GM21360 (cell line): ENCODE measurements at regions not wholly inside any gene's neighbourhood (a gene's known extent, or its start where the extent isn't known, plus 50 kb on each side); places are given as distances from the start of the nearest gene placed in this dataset.
"Not testable (repeated sequence)": the region's sequence is repeated elsewhere in the genome, so short reads cannot be mapped to it uniquely, and the experiment has no call there.

Experiments used
- ATAC-seq: cut with Tn5 transposase; IDR thresholded peaks from one replicate; pipeline ENCODE4 v1.9.1; 2021; ENCODE audit warnings: mild to moderate bottlenecking, moderate library complexity; ENCODE audit not compliant: unreplicated experiment

DNA sequence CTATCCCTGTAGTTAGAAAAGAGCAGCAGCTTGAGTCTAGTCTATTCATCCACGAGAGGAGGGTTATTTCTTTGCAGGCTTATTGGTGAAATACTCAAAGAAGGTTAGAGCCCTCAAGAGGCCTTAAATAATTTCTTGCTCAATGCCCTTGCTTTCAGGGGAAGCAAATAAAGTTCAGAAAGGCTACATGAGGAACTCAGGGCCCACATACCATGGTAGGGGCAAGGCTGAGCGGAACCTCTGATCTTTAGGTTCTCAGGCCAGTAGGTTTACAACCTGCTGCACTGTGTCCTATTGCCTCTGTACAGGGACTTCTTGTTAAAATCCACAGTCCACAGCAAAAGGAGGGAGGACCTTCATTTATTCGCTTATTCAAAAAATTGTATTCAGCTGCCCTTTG lies 101.7 kb downstream of the ADAMTS15 start:
- ATAC-seq: no peak

DNA sequence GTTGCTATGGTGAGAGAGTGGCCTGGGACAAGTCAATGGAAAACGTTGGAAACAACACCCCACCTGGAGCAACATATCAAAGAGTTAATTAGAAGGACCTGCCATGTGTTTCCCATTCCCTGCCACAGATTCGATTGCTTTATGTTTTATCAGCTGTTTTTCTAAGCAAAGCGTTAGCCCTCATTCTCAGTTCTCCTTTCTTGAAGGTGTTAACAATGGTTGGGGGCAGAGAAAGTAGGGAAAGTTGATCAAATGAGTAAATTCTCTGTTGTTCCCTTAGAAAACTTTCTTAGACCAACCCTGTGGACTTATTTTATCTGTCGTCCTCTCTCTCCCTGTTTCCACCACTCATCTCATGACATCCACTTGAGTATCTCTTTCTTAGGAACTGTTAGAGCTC lies 102.5 kb downstream of the ADAMTS15 start:
- no peak for ATAC-seq

DNA sequence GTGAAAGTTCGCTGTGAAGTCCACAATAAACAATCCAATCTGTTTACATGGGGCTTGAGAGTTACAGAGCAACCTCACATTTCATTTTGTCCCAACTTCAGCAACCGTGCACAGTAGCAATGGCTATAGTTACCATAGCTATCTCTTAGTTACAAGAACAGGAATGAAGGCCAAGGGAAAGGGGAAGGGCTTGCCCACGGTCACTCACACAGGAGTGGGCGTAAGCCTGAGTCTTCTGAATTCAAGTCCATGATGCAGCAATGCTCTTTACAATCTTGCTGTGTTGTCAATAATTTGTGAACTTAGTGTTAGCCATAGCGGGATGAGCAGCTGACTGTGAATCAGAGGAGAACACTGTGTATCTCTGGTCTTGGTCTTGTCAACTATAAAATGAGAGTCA lies 102.9 kb downstream of the ADAMTS15 start:
- no peak for ATAC-seq

DNA sequence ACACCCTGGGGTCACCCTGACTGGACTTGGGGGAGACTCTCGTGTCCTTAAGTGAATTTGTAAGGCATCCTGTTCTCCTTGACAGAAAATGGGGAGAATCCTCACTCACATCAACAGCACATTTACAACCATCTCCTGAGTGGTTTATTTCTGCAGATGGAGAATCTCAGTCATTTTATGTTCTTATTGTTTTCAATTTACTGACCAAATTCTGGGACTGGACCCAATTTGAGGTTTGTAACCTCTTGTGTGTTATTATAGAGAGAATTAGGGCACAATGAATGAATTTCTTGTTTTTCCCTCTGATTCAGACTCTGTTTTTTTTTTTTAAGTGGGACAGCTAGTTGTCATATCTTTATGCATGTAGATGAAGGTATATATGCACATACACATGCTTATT lies 104.9 kb downstream of the ADAMTS15 start:
- no peak for ATAC-seq

DNA sequence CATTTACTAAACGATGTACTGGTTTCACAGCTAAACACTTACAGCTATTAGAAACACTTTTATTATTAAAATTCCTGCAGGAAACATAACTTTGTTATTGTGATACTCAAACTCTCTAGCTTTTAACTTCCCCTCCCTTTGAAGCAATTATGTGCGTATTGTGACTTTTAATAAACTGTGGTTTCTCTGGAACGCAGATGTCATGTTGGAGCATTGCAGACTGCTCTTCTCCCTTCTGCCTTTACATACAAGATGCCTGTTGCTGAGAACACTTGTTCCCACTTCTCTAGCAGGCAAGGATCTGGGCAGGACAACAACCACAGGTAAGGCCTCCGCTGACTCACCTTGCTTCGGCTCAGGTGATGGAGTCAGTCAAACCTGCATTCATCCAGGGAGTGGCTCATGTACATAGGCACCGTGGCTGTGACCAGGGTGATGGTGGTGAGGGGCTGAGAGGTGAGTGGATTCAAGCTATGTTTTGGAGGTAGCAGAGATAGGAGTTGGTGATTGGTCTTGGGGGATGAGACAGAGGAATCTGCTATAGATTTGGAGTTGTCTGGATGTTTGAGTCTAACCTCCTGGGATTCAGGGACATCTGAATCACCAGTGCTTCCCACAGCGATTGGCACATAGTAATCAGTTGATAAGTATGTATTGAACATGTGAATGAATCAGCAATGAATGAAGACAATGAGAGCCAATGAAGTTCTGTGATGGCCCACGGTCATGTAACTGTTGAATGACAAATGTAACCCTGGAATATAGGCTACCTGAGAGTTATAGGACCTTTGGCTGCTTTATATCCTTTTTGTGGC lies 106.0 kb downstream of the ADAMTS15 start:
- no peak for ATAC-seq

DNA sequence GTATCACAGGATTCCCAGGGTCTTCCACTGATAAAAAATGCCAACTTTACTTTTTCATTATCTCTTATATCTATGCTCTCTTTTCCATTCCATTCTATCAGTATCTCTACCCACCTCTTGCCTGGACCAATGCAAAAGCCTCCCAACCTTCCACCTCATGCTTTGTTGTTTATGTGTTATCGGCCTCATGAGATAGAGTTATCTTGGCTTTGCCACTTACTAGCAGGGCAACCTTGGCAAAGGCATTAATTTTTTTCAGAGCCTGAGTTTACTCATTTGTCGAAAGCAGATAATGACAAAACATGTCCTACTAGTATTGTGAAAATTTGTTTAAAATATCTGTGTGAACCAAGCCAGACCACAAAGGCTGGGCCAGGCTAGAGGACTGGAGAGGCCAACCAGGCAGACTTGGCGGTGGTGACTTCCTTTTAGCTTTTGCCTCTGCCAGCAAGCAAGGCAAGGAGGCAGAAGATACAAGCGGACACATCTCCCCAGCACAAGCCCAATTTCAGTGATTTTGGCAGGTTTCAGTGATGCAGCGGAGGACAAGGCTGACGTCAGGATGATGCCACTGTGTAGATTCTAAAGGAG lies 106.9 kb downstream of the ADAMTS15 start:
- no peak for ATAC-seq

DNA sequence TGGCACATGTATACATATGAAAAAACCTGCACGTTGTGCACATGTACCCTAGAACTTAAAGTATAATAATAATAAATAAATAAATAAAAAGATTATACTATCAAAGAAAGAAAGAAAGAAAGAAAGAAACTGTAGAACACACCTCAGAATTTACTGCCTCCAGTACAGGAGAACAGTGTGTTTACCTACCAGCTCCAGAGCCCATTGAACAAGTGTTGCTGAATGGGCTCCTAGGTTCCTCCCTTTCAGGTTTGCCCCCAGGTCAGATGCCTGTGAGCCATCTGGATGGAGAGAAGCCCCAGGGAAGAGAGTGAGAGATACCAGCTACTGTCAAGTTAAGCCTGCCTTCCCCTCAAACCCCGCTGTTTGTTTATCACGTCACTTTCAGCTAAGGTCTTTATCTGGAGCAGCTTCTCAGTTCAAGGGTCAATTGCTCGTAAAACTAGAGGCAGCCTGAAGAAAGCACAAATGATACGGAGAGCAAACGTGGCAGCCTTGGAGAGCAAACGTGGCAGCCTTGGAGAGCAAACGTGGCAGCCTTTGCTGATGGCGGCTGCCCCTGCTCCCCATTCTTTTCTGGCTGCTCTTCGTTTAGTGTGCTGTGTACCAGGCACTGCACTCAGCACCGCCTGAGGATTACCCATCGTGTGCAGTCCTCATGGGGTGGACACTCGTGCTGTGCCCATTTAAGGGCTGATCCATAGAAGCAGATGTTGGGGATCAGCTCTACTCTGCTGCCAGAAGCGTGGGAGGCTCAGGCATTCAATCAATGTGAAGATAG lies 111.7 kb downstream of the ADAMTS15 start:
- no peak for ATAC-seq

DNA sequence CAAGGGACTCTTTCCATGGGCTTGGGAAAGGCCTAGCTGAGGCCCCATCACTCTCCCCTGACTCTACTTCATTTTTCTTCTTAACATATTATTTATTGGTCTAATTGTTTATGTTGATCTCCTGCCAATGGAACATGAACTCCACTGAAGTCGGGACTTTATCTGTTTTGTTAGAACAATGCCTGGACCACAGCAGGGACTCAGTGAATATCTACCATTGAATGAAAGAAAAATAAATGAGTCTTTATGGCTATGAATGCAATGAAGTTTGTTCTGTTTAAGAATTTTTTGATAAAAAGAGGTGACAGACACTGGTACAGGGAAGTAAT lies 112.3 kb downstream of the ADAMTS15 start:
- ATAC-seq: no peak

DNA sequence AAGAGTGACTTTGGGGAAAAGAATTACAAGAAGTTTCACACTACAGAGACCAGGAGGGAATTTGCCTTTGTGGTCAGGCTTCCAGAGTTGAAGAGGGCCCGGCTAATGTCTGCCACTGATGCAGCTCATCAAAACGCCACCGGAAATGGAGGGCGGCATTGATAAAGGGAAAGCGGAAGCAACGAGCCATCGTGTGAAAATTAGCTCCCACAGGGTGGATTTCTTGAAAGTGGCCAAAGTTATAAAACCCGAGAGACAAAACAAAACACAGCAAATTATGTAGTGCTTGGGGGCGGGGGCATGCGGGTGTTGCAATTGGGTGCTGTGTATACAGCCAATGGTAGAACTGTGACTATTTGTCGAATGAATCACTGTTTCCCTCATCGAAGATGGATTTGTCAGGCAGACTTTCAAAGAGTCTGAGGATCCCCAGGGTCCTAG lies 113.0 kb downstream of the ADAMTS15 start:
- no peak for ATAC-seq

DNA sequence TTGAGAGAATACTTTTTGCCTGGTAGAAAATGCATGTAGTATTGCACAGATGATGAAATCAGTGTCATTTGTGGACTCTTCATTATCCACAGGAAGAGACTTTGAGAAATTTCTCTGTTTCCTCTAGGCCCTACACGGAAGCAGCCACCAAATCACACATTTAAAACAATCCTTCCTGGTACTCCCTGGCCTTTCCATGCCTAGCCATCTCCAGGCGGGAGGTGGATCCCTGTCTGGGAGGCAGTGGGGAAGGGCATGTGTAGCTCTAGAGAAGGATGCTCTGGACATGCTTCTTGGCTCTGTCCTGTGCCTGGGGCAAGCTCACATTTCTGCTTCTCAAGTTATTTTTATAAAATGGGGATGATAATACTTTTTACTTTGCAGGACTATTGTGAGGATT lies 114.1 kb downstream of the ADAMTS15 start:
- ATAC-seq: no peak

DNA sequence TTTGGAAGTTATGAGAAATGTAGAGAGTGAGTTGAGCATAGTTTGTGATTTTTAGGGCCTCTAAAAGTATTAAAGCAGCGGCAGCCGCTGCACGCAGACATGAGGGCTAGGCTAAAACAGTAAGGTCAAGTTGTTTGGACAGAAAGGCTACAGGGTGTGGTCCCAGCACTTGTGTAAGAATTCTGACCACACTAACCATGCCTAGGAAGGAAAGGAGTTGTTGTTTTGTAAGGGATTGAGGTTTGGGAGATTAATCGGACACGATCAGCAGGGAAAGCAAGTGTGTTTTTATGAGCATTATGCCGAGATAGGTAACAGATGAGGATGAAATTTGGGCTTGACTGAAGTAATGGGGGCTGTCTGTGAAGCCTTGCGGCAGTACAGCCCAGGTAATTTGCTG lies 117.9 kb downstream of the ADAMTS15 start:
- ATAC-seq: not testable (repeated sequence)

DNA sequence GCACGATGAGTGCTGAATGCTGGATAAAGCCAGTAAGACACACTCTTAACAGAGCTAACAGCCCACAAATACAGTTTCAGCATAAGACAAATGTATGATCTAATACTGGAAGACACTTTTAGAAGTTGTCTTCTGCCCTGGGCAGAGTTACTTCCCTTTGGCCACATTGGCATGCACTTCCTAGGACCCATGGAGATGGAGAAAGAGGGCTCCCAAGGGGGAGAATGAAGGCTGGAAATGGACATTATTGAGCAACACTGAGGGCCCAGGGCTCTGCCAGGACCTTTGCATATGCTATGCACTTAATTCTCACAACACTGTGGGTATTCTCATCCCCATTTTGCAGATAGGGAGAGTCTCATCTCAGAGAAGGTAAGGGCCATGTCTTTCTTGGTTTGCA lies 123.1 kb downstream of the ADAMTS15 start:
- ATAC-seq: no peak

DNA sequence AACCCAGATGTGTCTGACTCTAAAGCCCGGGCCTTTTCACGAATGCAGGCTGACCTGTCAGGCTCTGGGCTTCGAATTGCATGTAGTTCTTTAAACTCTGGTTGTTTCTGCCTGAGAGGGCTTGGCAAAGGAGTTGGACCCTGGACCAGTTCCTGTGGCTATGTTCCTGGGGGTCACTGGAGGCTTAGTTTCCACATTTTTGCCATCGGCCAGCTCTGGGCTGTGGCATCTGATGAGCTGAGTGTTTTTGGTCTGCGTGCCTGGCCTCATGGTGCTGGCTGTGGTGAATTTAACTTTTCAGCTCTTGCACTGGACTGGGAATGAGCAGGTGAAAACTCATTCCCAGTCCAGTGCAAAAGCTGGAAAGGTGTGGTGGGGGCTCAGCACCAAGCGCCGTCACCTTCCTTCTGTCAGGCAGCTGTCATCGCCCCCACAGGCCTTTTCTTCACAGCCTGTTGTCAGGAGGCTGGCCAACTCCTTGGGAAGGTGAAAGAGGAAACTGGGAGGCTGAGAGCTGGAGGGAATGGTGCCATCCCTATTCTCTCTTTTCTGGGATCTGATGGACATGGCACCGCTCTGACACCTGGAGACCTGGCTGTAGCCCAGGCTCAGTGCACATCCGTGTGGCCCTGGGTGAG lies 123.6 kb downstream of the ADAMTS15 start:
- no peak for ATAC-seq

DNA sequence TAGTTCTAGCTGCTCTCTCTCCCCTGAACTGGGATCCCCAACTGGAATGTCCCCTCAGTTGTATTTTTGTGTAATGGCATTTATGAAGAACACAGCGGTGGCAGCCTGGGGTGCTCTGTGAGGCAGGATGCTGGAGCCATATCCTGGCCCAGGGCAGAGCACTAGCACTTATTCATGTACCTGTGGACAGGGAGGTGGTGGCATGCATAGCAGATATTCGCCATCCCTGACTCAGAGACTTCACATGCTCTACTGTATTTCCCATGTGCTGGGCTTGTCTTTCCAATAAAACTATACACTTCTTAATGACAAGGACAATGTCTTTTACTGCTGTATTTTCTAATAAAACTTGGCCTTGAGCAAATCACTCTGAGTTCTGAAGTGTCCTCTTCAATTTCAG lies 125.3 kb downstream of the ADAMTS15 start:
- ATAC-seq: no peak

DNA sequence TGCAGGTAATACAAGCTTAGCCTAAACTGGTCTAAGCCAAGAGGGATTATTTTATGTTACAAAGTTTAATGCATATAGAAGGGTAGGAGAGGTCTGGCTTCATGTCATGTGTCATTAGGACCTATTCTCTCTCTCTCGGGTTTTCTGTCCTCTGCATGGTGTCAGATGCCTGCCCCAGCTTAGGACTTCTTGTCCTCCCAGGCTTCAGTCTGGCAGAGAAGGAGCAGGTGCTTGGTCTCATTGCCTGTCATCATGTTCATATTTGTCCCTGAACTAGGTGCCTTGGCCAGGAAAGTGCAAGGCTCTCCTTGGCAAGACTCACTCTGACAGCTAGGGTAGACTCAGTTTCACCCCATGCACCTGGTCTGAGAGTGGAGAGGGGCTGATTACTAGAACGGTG lies 126.3 kb downstream of the ADAMTS15 start:
- ATAC-seq: no peak

DNA sequence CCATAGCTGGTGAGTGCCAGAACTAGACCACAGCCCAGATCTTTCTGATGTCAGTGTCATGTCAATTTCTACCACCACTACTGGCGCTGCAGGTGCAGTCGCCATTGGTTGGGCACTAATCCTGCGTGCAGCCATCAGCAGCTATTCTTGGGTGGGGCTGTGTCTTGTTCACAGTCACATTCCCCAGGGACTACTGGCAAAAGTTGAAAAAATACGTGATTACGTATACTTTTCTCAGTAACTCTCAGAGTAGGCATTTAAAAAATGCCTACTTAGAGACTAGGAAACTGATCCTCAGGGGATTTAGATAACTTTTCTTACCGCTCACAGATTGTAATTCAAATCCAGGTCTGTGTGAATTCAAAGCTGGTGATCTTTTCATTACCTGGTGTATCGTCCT lies 127.7 kb downstream of the ADAMTS15 start:
- ATAC-seq: no peak

DNA sequence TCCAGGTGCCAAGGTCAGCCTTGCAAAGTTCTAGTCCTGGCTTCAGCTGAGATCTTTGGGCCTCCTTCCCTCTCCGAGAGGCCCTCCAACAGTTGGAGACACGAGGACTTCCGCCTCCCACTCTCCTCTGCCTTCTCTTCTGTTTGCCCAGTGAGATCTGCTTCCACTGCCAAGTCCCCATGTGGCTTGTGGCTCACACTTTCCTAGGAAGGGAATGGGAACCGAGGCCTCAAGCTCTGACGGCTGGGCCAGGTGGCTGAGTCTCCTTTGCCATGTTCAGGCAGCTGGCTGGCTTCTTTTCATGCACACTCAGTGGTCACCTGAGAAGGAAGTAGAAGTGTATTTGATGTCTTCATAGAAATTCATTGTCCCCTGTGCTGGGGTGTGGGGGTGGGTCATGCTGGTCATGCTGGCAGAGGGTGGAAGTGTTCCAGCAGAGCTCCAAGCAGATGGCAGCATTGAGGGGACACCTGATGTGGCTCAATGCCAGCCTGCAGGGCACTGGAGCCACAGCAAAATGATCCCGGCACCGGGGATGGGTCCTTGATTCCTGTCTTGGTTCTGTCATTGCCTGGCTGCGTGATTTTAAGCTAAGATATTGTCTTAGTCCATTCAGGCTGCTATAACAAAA lies 130.4 kb downstream of the ADAMTS15 start:
- no peak for ATAC-seq

DNA sequence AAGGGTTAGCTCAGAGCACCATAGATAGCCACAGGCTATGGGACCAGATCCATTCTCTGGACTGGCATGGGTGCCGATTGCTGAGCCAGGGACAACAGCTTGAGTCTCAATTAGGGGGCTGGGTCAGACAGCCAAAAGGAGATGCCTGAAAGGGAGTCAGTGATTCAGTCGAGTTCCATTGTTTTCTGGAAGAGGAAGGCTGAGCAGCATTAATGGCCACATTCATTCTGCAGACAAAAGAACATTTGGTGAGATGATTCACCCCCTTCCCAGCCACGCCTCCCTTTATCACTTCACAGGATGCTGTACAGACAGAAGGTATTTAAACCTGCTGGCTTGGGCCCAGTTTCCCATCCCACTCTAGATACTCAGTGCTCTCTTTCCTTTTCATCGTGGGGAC lies 131.9 kb downstream of the ADAMTS15 start:
- ATAC-seq: no peak

DNA sequence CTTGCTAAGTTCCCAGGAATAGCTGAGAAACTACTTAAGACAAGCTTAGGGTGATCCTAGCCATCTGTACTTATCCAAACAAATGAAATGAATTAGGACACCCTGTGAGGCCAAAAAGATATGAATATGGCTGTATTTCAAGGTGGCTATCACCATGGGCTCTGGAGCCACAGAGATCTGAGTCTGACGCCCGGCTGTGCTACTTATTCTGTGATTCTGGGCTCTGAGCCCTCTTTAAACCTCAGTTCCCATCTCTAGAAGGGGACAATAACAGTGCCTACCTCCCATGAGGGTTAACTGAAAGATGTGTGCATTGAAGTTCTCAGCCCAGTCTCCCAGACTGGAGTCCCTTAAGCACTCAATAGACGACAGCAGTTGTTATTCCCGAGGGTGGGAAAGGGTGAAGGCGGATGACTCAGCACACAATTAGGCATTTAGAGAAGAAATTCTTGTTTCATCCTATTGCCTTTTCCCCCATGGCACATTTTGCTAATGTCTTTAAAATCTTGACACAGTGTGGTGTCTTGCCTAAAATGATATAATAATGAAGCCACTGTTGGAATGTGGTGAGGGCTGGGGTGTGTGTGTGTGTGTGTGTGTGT lies 132.5 kb downstream of the ADAMTS15 start:
- no peak for ATAC-seq

DNA sequence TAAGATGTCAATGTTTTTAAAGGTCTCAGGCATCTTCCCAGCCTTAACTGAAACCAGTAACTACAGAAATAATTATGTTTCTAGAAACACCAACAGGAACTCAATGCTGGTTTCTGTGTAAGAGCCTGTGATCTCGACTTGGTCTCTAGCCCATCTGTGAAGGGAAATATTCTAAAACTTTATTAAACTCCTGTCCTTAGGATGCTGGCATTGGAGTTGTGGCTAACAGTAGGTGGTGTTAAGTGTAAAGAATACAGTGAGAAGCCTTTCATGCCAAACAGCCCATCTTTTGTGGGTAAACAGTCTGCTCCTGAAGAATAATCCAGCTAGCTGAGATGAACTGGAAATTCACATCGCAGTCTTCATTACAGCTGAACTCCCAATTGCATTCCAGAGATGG lies 133.2 kb downstream of the ADAMTS15 start:
- no peak for ATAC-seq

DNA sequence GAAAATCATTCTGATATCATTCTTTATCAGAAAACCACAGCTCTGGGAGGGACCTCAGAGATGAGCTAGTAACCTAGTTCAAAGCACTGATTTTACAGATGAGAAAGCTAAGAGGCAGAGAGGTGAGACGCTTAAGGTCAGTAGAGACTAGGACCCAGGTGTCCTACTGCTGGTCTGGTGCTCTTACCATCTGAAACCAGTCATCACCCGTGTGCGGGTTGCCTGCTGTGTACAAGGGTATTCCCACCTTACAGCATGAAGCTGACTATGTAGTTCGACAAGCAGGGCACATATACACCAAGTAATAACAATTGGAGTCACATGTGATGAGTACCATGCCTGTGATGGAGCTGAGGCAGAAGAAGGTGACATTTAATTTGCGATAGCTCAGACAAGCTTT lies 133.7 kb downstream of the ADAMTS15 start:
- ATAC-seq: no peak
